Thymus (tissue), 11 donors: ENCODE measurements at regions not wholly inside any gene's neighbourhood (a gene's known extent, or its start where the extent isn't known, plus 50 kb on each side); places are given as distances from the start of the nearest gene placed in this dataset.
"Not testable (repeated sequence)": the region's sequence is repeated elsewhere in the genome, so short reads cannot be mapped to it uniquely, and the experiment has no call there.

Source experiments
- DNase-seq, 9 donors: peaks; one replicate each; pipeline ENCODE4 v3.0.0-alpha.2; 2013; ENCODE audit warnings: low spot score in 9 of 9, low read depth in 6 of 9, missing footprints in 1 of 9
- H3K27ac ChIP-seq, 2 donors: one replicate each; pipeline ENCODE4 v1.5.1; 2013; ENCODE audit warnings: control low read depth in 1 of 2, low read depth in 1 of 2, low read length in 1 of 2, mild to moderate bottlenecking in 1 of 2, moderate library complexity in 1 of 2
- H3K27me3 ChIP-seq, 2 donors: one replicate each; pipeline ENCODE4 v1.5.1; 2013; ENCODE audit warnings: low read length in 1 of 2; ENCODE audit not compliant: control insufficient read depth in 2 of 2, insufficient read depth in 1 of 2
- H3K36me3 ChIP-seq, 2 donors: one replicate each; pipeline ENCODE4 v1.5.1; 2013; ENCODE audit warnings: low read length in 1 of 2, mild to moderate bottlenecking in 1 of 2, moderate library complexity in 1 of 2; ENCODE audit not compliant: control insufficient read depth in 2 of 2, insufficient read depth in 2 of 2
- H3K4me1 ChIP-seq, 2 donors: one replicate each; pipeline ENCODE4 v1.5.1; 2013; ENCODE audit warnings: low read length in 2 of 2; ENCODE audit not compliant: control insufficient read depth in 2 of 2, insufficient read depth in 2 of 2
- H3K4me3 ChIP-seq, 2 donors: one replicate each; pipeline ENCODE4 v1.5.1; 2013; ENCODE audit warnings: low read length in 2 of 2, control low read depth in 1 of 2, mild to moderate bottlenecking in 1 of 2
- H3K9me3 ChIP-seq, 2 donors: one replicate each; pipeline ENCODE4 v1.5.1; 2013; ENCODE audit warnings: low read length in 1 of 2, mild to moderate bottlenecking in 1 of 2; ENCODE audit not compliant: control insufficient read depth in 2 of 2, insufficient read depth in 1 of 2
- WGBS: extraction: QIAGEN DNeasy Blood & Tissue Kit; methylation state at CpG from one replicate; pipeline ENCODE4 v1.1.7; 2013; 5-methylcytosine and 5-hydroxymethylcytosine counted together
- donor health status: healthy.

DNA sequence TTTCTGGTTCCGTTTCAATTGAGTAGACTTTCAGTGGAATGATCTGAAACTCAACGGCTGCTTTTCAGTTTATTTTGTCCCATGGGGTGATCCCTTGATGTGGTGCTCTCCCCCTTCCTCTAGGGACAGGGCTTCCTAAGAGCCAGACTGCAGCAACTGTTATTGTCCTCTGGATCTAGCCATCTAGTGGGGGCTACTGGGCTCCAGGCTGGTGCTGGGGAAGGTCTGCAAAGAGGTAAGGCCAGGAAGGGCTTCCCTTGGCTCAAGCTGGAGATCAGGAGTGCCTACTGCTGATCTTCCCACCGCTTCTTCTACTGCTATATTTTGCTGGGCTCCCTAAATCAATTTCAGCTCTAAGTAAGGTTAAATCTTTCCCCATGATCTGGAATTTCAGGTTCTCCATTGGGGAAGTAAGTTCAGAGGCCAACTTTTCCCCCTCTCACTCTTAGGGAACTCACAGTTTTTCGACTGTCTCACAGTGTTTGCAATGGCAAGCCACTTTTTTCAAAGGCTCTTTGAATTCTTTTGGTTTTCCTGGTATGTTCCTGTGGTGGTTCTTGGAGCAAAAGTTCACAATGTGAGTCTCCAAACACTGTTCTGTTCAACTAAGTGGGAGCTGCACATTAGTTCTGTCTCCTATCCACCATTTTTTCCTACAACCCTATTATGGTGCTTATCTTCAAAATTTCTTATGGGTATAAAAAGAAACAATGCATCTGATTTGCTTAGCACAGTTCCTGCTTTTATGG, 286.2 kb upstream of the EXOC2 start:
- Histone ChIP-seq H3K9me3 (no peaks in the 10 kb centered on the region), H3K27ac (no peak overlapping the region), H3K4me1 (no peaks in the 10 kb centered on the region), H3K36me3 (no peaks in the 10 kb centered on the region), H3K4me3 (no peak overlapping the region), H3K27me3 (no peaks in the 10 kb centered on the region)
- no peak for DNase-seq
- 77% methylated on average over 4 of the region's 4 CpGs for WGBS

DNA sequence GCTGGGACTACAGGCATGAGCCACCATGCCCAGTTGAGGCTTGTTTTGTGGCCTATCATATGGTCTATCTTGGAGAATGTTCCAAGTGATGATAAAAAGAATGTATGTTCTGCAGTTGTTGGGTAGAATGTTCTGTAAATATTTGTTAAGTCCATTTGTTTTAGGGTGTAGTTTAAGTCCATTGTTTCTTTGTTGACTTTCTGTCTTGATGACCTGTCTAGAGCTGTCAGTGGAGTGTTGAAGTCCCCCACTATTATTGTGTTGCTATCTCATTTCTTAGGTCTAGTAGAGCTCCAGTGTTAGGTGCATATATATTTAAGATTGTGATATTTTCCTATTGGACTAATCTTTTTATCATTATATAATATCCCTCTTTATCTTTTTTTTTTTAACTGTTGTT, 284.3 kb upstream of the EXOC2 start:
- not testable (repeated sequence) for H3K27ac ChIP-seq, H3K4me3 ChIP-seq, H3K9me3 ChIP-seq, H3K27me3 ChIP-seq, DNase-seq, H3K36me3 ChIP-seq, H3K4me1 ChIP-seq

DNA sequence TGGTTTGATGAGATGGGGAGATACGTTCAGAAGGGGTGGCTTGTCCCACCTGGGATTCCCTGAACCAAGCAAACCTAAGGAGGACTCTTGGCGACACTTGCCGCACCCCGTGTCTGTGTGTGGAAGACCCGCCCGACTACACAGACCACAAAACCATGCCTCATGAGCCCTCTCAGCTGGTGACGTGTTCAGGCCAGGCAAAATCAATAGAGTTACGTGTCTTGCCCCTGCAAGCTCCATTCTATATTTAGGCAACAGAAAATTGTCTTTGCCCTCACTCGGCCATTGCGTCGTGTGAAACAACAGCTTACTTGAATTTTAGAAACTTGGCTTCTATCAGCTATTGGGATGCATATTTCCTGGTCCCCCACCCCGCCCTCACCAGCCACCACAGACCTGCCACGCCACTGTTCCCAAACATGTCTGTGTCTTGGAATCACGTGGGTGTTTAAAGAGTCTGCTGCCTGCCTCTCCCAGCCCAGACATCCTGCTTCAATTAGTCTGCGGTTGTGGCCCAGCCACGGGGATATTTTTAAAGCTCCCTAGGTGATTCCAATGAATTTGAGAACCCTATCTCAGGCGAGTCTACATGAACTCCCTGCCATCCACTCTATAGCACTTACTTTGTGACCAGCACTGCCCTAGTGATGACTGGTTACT, 279.2 kb upstream of the EXOC2 start:
- Histone ChIP-seq H3K4me1 (no peaks in the 10 kb centered on the region), H3K27ac (no peak overlapping the region), H3K9me3 (no peaks in the 10 kb centered on the region), H3K36me3 (no peaks in the 10 kb centered on the region), H3K4me3 (no peak overlapping the region), H3K27me3 (no peaks in the 10 kb centered on the region)
- WGBS: 91% methylated on average over 17 of the region's 17 CpGs
- no peak for DNase-seq

DNA sequence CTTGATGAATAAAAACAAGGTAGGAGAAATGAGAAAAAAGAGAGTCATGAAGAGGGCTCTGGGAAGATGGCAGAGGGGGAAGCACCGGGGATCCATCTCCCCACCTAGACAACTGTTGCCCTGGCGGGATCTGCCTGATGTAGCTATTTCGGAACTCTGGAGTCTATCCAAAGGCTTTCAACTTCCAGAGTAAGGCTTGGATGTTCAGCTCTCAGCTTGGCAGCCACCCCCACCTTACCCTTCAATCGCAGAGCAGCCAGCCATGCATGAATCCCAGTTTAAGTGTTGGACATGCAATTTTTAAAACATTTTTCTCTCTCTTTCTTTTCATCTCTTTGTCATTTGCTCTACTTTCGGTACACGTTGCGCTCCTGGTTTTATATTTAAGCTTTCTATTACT, 275.9 kb upstream of the EXOC2 start:
- 96% methylated on average over 7 of the region's 7 CpGs for WGBS
- no peaks in the 10 kb centered on the region for H3K36me3 ChIP-seq
- no peaks in the 10 kb centered on the region for H3K27me3 ChIP-seq
- no peak for DNase-seq
- H3K27ac ChIP-seq: no peak overlapping the region
- H3K4me1 ChIP-seq: no peaks in the 10 kb centered on the region
- no peak overlapping the region for H3K4me3 ChIP-seq
- H3K9me3 ChIP-seq: no peaks in the 10 kb centered on the region

GRCh38 chr6:967701-968100, 274.8 kb upstream of the EXOC2 start:
- DNase-seq: no peak
- H3K4me1 ChIP-seq: no peaks in the 10 kb centered on the region
- H3K9me3 ChIP-seq: no peaks in the 10 kb centered on the region
- no peaks in the 10 kb centered on the region for H3K27me3 ChIP-seq
- no peaks in the 10 kb centered on the region for H3K36me3 ChIP-seq
- H3K27ac ChIP-seq: no peak overlapping the region
- no peak overlapping the region for H3K4me3 ChIP-seq
- 95% methylated on average over 4 of the region's 4 CpGs for WGBS

GRCh38 chr6:965343-965742, 272.4 kb upstream of the EXOC2 start:
- H3K4me1 ChIP-seq: no peaks in the 10 kb centered on the region
- DNase-seq: no peak
- H3K27ac ChIP-seq: no peak overlapping the region
- H3K27me3 ChIP-seq: no peaks in the 10 kb centered on the region
- H3K36me3 ChIP-seq: no peaks in the 10 kb centered on the region
- no peak overlapping the region for H3K4me3 ChIP-seq
- WGBS: 93% methylated on average over 2 of the region's 2 CpGs
- no peaks in the 10 kb centered on the region for H3K9me3 ChIP-seq

DNA sequence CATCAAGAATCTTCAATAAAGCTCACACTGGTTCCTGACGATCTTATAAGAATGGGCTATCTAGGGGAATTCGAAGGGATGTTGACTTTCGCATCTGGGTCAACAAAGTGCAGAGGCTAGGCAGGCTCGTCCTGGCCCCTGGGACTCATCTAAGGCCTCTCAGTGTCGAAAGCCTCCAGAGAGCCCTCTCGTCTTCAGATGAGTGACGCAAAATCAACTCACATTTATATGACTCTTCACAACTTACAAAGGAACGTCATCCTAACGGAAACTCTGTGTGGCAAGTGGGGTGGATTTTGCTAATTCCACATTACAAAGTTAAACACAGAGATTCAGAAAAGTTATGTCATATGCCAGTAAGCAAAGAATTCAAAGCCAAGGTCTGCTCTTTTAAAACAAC, 270.5 kb upstream of the EXOC2 start:
- Histone ChIP-seq H3K4me1 (no peaks in the 10 kb centered on the region), H3K4me3 (no peak overlapping the region), H3K9me3 (no peaks in the 10 kb centered on the region), H3K36me3 (no peaks in the 10 kb centered on the region), H3K27ac (no peak overlapping the region), H3K27me3 (no peaks in the 10 kb centered on the region)
- no peak for DNase-seq
- 87% methylated on average over 9 of the region's 9 CpGs for WGBS

GRCh38 chr6:961407-961960, 268.5 kb upstream of the EXOC2 start:
- H3K36me3 ChIP-seq: no peaks in the 10 kb centered on the region

GRCh38 chr6:960356-960755, 267.4 kb upstream of the EXOC2 start:
- H3K36me3 ChIP-seq: no peaks in the 10 kb centered on the region
- no peak overlapping the region for H3K4me3 ChIP-seq
- no peak for DNase-seq
- 78% methylated on average over 11 of the region's 11 CpGs for WGBS
- H3K27me3 ChIP-seq: no peaks in the 10 kb centered on the region
- H3K4me1 ChIP-seq: no peaks in the 10 kb centered on the region
- no peak overlapping the region for H3K27ac ChIP-seq
- H3K9me3 ChIP-seq: no peaks in the 10 kb centered on the region

More at GRCh38 chr6:961407-961960, 268.5 kb upstream of the EXOC2 start:
- WGBS: 86% methylated on average over 10 of the region's 10 CpGs
- H3K27ac ChIP-seq: no peak overlapping the region
- no peaks in the 10 kb centered on the region for H3K4me1 ChIP-seq
- H3K4me3 ChIP-seq: no peak overlapping the region
- no peaks in the 10 kb centered on the region for H3K9me3 ChIP-seq
- no peaks in the 10 kb centered on the region for H3K27me3 ChIP-seq
- no peak for DNase-seq
